GM19023 (cell line): ENCODE measurements at regions not wholly inside any gene's neighbourhood (a gene's known extent, or its start where the extent isn't known, plus 50 kb on each side); places are given as distances from the start of the nearest gene placed in this dataset.

Experiments
- ATAC-seq: cut with Tn5 transposase; IDR thresholded peaks from one replicate; pipeline ENCODE4 v1.9.1; 2021; ENCODE audit warnings: mild to moderate bottlenecking, moderate library complexity; ENCODE audit not compliant: unreplicated experiment

- no peak for ATAC-seq
These were observed 688.7 kb downstream of the ETS1 start for GRCh38 chr11:127898422-127899365.

GRCh38 chr11:127895776-127896175, 691.6 kb downstream of the ETS1 start:
- ATAC-seq: no peak

- no peak for ATAC-seq
These were observed 693.0 kb downstream of the ETS1 start for GRCh38 chr11:127894316-127894715.

- ATAC-seq: no peak
These were observed 697.2 kb downstream of the ETS1 start for GRCh38 chr11:127890030-127890615.

GRCh38 chr11:127888386-127888785, 699.0 kb downstream of the ETS1 start:
- no peak for ATAC-seq

- no peak for ATAC-seq
These were observed 712.2 kb downstream of the ETS1 start for GRCh38 chr11:127875131-127875530.

GRCh38 chr11:127873478-127873877, 713.9 kb downstream of the ETS1 start:
- no peak for ATAC-seq

- ATAC-seq: no peak
These were observed 721.2 kb downstream of the ETS1 start for GRCh38 chr11:127866109-127866508.

- no peak for ATAC-seq
These were observed 722.5 kb downstream of the ETS1 start for GRCh38 chr11:127864861-127865260.

- no peak for ATAC-seq
These were observed 725.0 kb downstream of the ETS1 start for GRCh38 chr11:127862406-127862805.

- ATAC-seq: no peak
These were observed 727.4 kb downstream of the ETS1 start for GRCh38 chr11:127859941-127860354.

GRCh38 chr11:127844876-127845275, 742.5 kb downstream of the ETS1 start:
- no peak for ATAC-seq

- ATAC-seq: no peak
These were observed 743.6 kb downstream of the ETS1 start for GRCh38 chr11:127843483-127844396.

GRCh38 chr11:127825183-127825582, 762.2 kb downstream of the ETS1 start:
- ATAC-seq: no peak

- ATAC-seq: no peak
These were observed 768.7 kb downstream of the ETS1 start for GRCh38 chr11:127818625-127819024.

- ATAC-seq: no peak
These were observed 770.4 kb downstream of the ETS1 start for GRCh38 chr11:127816962-127817361.

- no peak for ATAC-seq
These were observed 772.0 kb downstream of the ETS1 start for GRCh38 chr11:127815331-127815730.

- no peak for ATAC-seq
These were observed 780.9 kb downstream of the ETS1 start for GRCh38 chr11:127806501-127806900.

GRCh38 chr11:127805771-127806170, 781.6 kb downstream of the ETS1 start:
- ATAC-seq: no peak

GRCh38 chr11:127804747-127805400, 782.5 kb downstream of the ETS1 start:
- no peak for ATAC-seq

- no peak for ATAC-seq
These were observed 783.6 kb downstream of the ETS1 start for GRCh38 chr11:127803755-127804154.
